K562 (cell line): ENCODE measurements at regions not wholly inside any gene's neighbourhood (a gene's known extent, or its start where the extent isn't known, plus 50 kb on each side); places are given as distances from the start of the nearest gene placed in this dataset.

Source experiments
- ATAC-seq: fragments of 200-7000 bp; cut with Tn5 transposase; 3 replicates; pipeline ENCODE4 v1.9.1; 2020; ENCODE audit warnings: moderate library complexity
- BruUV-seq: library from RNA; stranded (reverse); fragments of 400-500 nt; replicated peaks from 2 replicates; lab custom pipeline; 2021; lab: Mats Ljungman, UMichigan
- CTCF ChIA-PET: fragments of 300-600 bp; formaldehyde crosslinking; extraction: SDS; loops from one replicate; lab custom pipeline; 2021; ENCODE audit warnings: low intra/inter-chr PET ratio; lab: Yijun Ruan, JAX
- POLR2A ChIA-PET: fragments of 300-600, 350-650 bp; sonication (Branson Sonifier 250); formaldehyde crosslinking; extraction: SDS; loops from one replicate; lab custom pipeline; 2021; ENCODE audit warnings: antibody characterized with exemption, inconsistent platforms; lab: Yijun Ruan, JAX
- DNase-seq, 4 experiments: peaks; one replicate each; pipeline versions ENCODE4 v3.0.0 to v3.0.0-alpha.2; 2011 to 2018; ENCODE audit warnings: low spot score in 3 of 4, mixed read lengths in 3 of 4; ENCODE audit errors: extremely low read depth in 1 of 4
- FAIRE-seq: peaks from 2 replicates; lab custom pipeline; 2011; peaks lifted over from hg19 to GRCh38; lab: Jason Lieb, UNC
- H2AFZ ChIP-seq: 2 replicates; pipeline ENCODE4 v1.6.0; 2011; ENCODE audit warnings: low read depth, low read length, control low read depth, inconsistent platforms
- H3K27ac ChIP-seq: fragments of 200-600 bp; 3 replicates; pipeline ENCODE4 v1.8.0; 2011; ENCODE audit warnings: low read depth, mild to moderate bottlenecking, control low read depth, inconsistent platforms, low read length, moderate library complexity, mixed read lengths; ENCODE audit errors: extremely low read depth
- H3K27me3 ChIP-seq, 2 experiments: fragments of 300-600 bp in 1 of 2; 2 replicates in 1 of 2; 3 replicates in 1 of 2; pipeline versions ENCODE4 v1.6.0 to v1.8.0; 2011; ENCODE audit warnings: inconsistent platforms in 2 of 2, low read length in 2 of 2, mild to moderate bottlenecking in 1 of 2, mixed read lengths in 1 of 2, moderate library complexity in 1 of 2; ENCODE audit not compliant: control insufficient read depth in 2 of 2, insufficient read depth in 2 of 2
- H3K36me3 ChIP-seq: fragments of 300-600 bp; 3 replicates; pipeline ENCODE4 v1.8.0; 2011; ENCODE audit warnings: mild to moderate bottlenecking, low read length, inconsistent platforms; ENCODE audit not compliant: control insufficient read depth, insufficient read depth
- H3K4me1 ChIP-seq, 2 experiments: fragments of 200-600 bp in 1 of 2; replicated peaks in 1 of 2; 2 replicates in 1 of 2; 3 replicates in 1 of 2; pipeline versions ENCODE4 v1.5.1 to v1.8.0; 2011; ENCODE audit warnings: inconsistent platforms in 2 of 2, low read length in 2 of 2, mild to moderate bottlenecking in 1 of 2, mixed read lengths in 1 of 2, moderate library complexity in 1 of 2; ENCODE audit not compliant: control insufficient read depth in 2 of 2, insufficient read depth in 2 of 2
- H3K4me2 ChIP-seq: 2 replicates; pipeline ENCODE4 v1.6.1; 2011; ENCODE audit warnings: low read length, control low read depth, inconsistent platforms, mixed read lengths; ENCODE audit not compliant: insufficient read depth
- H3K4me3 ChIP-seq: fragments of 200-600 bp; sonication (generic), shearing (Covaris generic); 2 replicates; pipeline ENCODE4 v1.5.1; 2016; ENCODE audit warnings: control low read depth, inconsistent platforms
- H3K79me2 ChIP-seq: fragments of 200-600 bp; 3 replicates; pipeline ENCODE4 v1.8.0; 2011; ENCODE audit warnings: low read length, inconsistent platforms; ENCODE audit not compliant: control insufficient read depth, insufficient read depth
- H3K9ac ChIP-seq, 2 experiments: 2 replicates each; pipeline versions ENCODE4 v1.6.0 to v1.6.1; 2011; ENCODE audit warnings: low read depth in 2 of 2, low read length in 2 of 2, control low read depth in 1 of 2, inconsistent platforms in 1 of 2, mild to moderate bottlenecking in 1 of 2, mixed read lengths in 1 of 2; ENCODE audit not compliant: insufficient read depth in 1 of 2
- H3K9me1 ChIP-seq: one replicate; pipeline ENCODE4 v1.6.0; 2011; ENCODE audit warnings: inconsistent platforms, mild to moderate bottlenecking, low read length, moderate library complexity; ENCODE audit not compliant: control insufficient read depth, insufficient read depth
- H3K9me3 ChIP-seq: replicated peaks from 2 replicates; pipeline ENCODE4 v1.5.1; 2011; ENCODE audit warnings: low read depth, low read length, inconsistent platforms; ENCODE audit not compliant: control insufficient read depth, insufficient read depth
- H4K20me1 ChIP-seq: replicated peaks from 2 replicates; pipeline ENCODE4 v1.6.1; 2011; ENCODE audit warnings: low read length, inconsistent platforms, mixed read lengths; ENCODE audit not compliant: control insufficient read depth, insufficient read depth
- CBFB ChIP-seq: sonication (generic); formaldehyde crosslinking; IDR thresholded peaks from 2 replicates; pipeline ENCODE4 v1.4.0; 2020; ENCODE audit warnings: mild to moderate bottlenecking, missing genetic modification reagents
- JUN ChIP-seq, 2 experiments: sonication (generic) in 1 of 2; formaldehyde crosslinking in 1 of 2; IDR thresholded peaks; 2 replicates each; pipeline versions ENCODE4 v1.6.1 to v1.8.0; 2012 to 2022; ENCODE audit warnings: borderline replicate concordance in 2 of 2, mild to moderate bottlenecking in 2 of 2, improper control_type of control experiment in 1 of 2, low read depth in 1 of 2, low read length in 1 of 2, missing genetic modification reagents in 1 of 2
- KLF1 ChIP-seq: fragments of 450-650 bp; IDR thresholded peaks from 2 replicates; pipeline ENCODE4 v1.6.1; 2016; ENCODE audit warnings: missing genetic modification characterization, missing compliant biosample characterization
- SRSF1 ChIP-seq: fragments of 200-400 bp; formaldehyde crosslinking; IDR thresholded peaks from 2 replicates; pipeline ENCODE4 v1.6.1; 2017; ENCODE audit warnings: mild to moderate bottlenecking, low read depth, low read length, moderate library complexity
- WGBS: fragments of 100-300 bp; shearing (Covaris generic); methylation state at CpG from one replicate; pipeline ENCODE4 v1.1.6; 2016; ENCODE audit warnings: low coverage, mixed read lengths; ENCODE audit not compliant: insufficient coverage; ENCODE audit errors: missing lambda C conversion rate; 5-methylcytosine and 5-hydroxymethylcytosine counted together
- in situ Hi-C: fragments of 300-500 bp; cut with MboI; formaldehyde crosslinking; loops from 4 replicates; pipeline ENCODE4 v1.15.0; 2018; ENCODE audit warnings: inconsistent platforms, mixed read lengths
- intact Hi-C: fragments of 100-400 bp; cut with micrococcal nuclease; formaldehyde crosslinking; loops from 2 replicates; pipeline ENCODE4 v1.14.2; 2022
- TF ChIP-seq, protein P1 (sequence below), 2 experiments: fragments of 200-800 bp in 1 of 2; sonication (Bioruptor generic) in 1 of 2; sonication (generic) in 1 of 2; formaldehyde crosslinking in 1 of 2; IDR thresholded peaks in 1 of 2; conservative IDR thresholded peaks in 1 of 2; 2 replicates each; pipeline versions ENCODE4 v1.5.0 to v1.6.1; 2016 to 2020; ENCODE audit warnings: missing compliant biosample characterization in 1 of 2, missing genetic modification characterization in 1 of 2, missing genetic modification reagents in 1 of 2
- TF ChIP-seq, protein P2 (sequence below): fragments of 450-650 bp; IDR thresholded peaks from 2 replicates; pipeline ENCODE4 v1.6.1; 2016; ENCODE audit warnings: antibody characterized with exemption

DNA sequence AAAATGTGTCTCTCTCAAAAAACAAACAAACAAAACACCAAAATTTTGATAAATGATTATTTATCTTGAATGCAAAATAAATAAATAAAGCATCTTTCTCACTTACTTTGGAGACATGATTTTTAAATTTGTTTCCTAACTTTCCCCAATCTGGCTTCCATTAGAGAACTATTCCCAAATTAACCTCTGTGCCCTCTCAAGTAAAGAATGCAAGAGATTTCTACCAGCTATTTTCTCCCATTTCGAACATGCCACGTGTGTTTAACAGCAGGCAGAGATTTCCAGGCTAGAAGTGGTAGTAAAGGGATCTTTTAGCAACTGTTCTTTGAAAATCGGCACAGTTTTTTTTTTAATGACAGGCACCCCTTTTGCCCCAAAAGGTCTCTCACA, 269.1 kb downstream of the SHQ1 start:
- FAIRE-seq: no peak
- no peak for ATAC-seq
- CTCF ChIA-PET: no interaction called here
- no peak overlapping the region for H3K27ac ChIP-seq
- WGBS: 27% methylated on average over 3 of the region's 3 CpGs
- no peaks in the 10 kb centered on the region for H3K27me3 ChIP-seq
- peaks cover 4 to 21% of the 10 kb centered on the region in 2 experiments; a peak in 3 of 5 replicates for H3K4me1 ChIP-seq
- no peaks in the 10 kb centered on the region for H3K79me2 ChIP-seq
- in situ Hi-C loops: no loop called here
- no TSS peak for BruUV-seq
- intact Hi-C loops: no loop called here
- no peaks in the 10 kb centered on the region for H4K20me1 ChIP-seq
- TF ChIP-seq, protein P1, sequence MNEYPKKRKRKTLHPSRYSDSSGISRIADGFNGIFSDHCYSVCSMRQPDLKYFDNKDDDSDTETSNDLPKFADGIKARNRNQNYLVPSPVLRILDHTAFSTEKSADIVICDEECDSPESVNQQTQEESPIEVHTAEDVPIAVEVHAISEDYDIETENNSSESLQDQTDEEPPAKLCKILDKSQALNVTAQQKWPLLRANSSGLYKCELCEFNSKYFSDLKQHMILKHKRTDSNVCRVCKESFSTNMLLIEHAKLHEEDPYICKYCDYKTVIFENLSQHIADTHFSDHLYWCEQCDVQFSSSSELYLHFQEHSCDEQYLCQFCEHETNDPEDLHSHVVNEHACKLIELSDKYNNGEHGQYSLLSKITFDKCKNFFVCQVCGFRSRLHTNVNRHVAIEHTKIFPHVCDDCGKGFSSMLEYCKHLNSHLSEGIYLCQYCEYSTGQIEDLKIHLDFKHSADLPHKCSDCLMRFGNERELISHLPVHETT (CRISPR knock-in tag; conservative IDR thresholded peaks at IDR 0.05 in 1 of 2, IDR thresholded peaks at IDR 0.05 in 1 of 2): no peak
- no peak for TF ChIP-seq KLF1 (tag)
- no peak for TF ChIP-seq CBFB
- no peak for TF ChIP-seq SRSF1
- TF ChIP-seq, protein P2, sequence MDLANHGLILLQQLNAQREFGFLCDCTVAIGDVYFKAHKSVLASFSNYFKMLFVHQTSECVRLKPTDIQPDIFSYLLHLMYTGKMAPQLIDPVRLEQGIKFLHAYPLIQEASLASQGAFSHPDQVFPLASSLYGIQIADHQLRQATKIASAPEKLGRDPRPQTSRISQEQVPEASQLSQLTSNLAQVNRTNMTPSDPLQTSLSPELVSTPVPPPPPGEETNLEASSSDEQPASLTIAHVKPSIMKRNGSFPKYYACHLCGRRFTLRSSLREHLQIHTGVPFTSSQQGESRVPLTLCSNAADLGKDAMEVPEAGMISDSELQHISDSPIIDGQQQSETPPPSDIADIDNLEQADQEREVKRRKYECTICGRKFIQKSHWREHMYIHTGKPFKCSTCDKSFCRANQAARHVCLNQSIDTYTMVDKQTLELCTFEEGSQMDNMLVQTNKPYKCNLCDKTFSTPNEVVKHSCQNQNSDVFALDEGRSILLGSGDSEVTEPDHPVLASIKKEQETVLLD: no peak
- TF ChIP-seq JUN (IDR thresholded peaks at IDR 0.05; ENCODE audit: borderline replicate concordance, low read depth, low read length): no peak
- TF ChIP-seq JUN (CRISPR knock-in tag; IDR thresholded peaks at IDR 0.05; ENCODE audit: borderline replicate concordance): no peak
- TF ChIP-seq, all 486 proteins: peak for 0
- H3K4me3 ChIP-seq: no peak overlapping the region
- peak overlapping the region; percentile 71; the same call in 1 of the 2 replicates for H2AFZ ChIP-seq
- H3K9me1 ChIP-seq: no peaks in the 10 kb centered on the region
- POLR2A ChIA-PET: no interaction called here
- no peak overlapping the region for H3K4me2 ChIP-seq
- H3K9ac ChIP-seq: no peak overlapping the region
- no peak for DNase-seq
- H3K9me3 ChIP-seq: no peaks in the 10 kb centered on the region
- H3K36me3 ChIP-seq: no peaks in the 10 kb centered on the region
